Ectodermal cell (in vitro differentiated cells): ENCODE measurements at regions not wholly inside any gene's neighbourhood (a gene's known extent, or its start where the extent isn't known, plus 50 kb on each side); places are given as distances from the start of the nearest gene placed in this dataset.

Experiments
- H3K27ac ChIP-seq: 2 replicates; pipeline ENCODE4 v1.7.0; 2013; ENCODE audit warnings: mild to moderate bottlenecking, low read depth, low read length; ENCODE audit not compliant: insufficient read depth, poor library complexity, severe bottlenecking
- H3K27me3 ChIP-seq: 2 replicates; pipeline ENCODE4 v1.7.0; 2013; ENCODE audit warnings: mild to moderate bottlenecking, low read length; ENCODE audit not compliant: insufficient read depth, control insufficient read depth, poor library complexity, severe bottlenecking
- H3K36me3 ChIP-seq: one replicate; pipeline ENCODE4 v1.7.0; 2013; ENCODE audit warnings: low read length; ENCODE audit not compliant: control insufficient read depth, insufficient read depth
- H3K4me1 ChIP-seq: one replicate; pipeline ENCODE4 v1.7.0; 2013; ENCODE audit warnings: low read length; ENCODE audit not compliant: control insufficient read depth, insufficient read depth
- H3K4me3 ChIP-seq: 2 replicates; pipeline ENCODE4 v1.7.0; 2013; ENCODE audit warnings: low read depth, low read length, control low read depth; ENCODE audit not compliant: insufficient read depth
- H3K9me3 ChIP-seq: 2 replicates; pipeline ENCODE4 v1.7.0; 2013; ENCODE audit warnings: mild to moderate bottlenecking, low read length, moderate library complexity; ENCODE audit not compliant: control insufficient read depth
- WGBS, 2 experiments: methylation state at CpG; one replicate each; pipeline ENCODE4 v1.1.7; 2013; ENCODE audit warnings: missing lambda C conversion rate in 2 of 2; 5-methylcytosine and 5-hydroxymethylcytosine counted together

- no peaks in the 10 kb centered on the region for H3K27me3 ChIP-seq
- H3K4me1 ChIP-seq = no peaks in the 10 kb centered on the region
- no peaks in the 10 kb centered on the region for H3K36me3 ChIP-seq
- no peak overlapping the region for H3K4me3 ChIP-seq
- no peaks in the 10 kb centered on the region for H3K9me3 ChIP-seq
- 95% methylated on average over 1 of the region's 3 CpGs; no CpG with 5 or more reads in 1 of the 2 experiments for WGBS, 2 experiments
- no peak overlapping the region for H3K27ac ChIP-seq
Observed at GRCh38 chr11:79937676-79938334, 497.0 kb upstream of the TENM4 start.

DNA sequence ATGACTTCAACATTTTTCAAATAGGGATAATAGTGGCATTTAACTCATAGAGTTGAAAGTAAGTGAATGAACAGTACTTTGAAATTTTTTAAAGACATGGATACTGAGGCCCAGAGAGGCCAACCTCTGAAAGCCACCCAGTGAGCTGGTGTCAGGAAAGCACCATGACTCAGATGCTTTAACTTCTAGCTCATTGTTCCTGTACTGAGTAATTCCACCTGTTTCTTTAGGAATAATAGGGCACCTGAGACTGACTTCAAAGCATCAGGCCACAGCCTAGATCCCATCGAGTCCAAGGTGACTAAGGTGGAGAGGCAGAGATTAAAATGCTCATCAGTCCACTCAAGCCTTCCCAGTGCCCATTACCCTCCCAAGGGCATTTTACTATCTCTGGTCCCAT lies 491.8 kb upstream of the TENM4 start:
- Histone ChIP-seq H3K9me3 (no peaks in the 10 kb centered on the region), H3K4me1 (no peaks in the 10 kb centered on the region), H3K36me3 (no peaks in the 10 kb centered on the region), H3K27ac (no peak overlapping the region), H3K4me3 (no peak overlapping the region), H3K27me3 (no peaks in the 10 kb centered on the region)
- WGBS, 2 experiments = 85 to 100% methylated on average over 1 of the region's 1 CpG

- whole genome bisulfite sequencing, 2 experiments = 71 to 88% methylated on average over 1 of the region's 1 CpG
- Histone ChIP-seq H3K27me3 (no peaks in the 10 kb centered on the region), H3K36me3 (no peaks in the 10 kb centered on the region), H3K4me1 (no peaks in the 10 kb centered on the region), H3K4me3 (no peak overlapping the region), H3K27ac (no peak overlapping the region), H3K9me3 (no peaks in the 10 kb centered on the region)
Observed at GRCh38 chr11:79931692-79932091, 490.9 kb upstream of the TENM4 start.

GRCh38 chr11:79926707-79927106 lies 485.9 kb upstream of the TENM4 start:
- H3K4me1 ChIP-seq = no peaks in the 10 kb centered on the region
- WGBS, 2 experiments = 93 to 98% methylated on average over 2 of the region's 2 CpGs
- no peak overlapping the region for H3K4me3 ChIP-seq
- no peaks in the 10 kb centered on the region for H3K36me3 ChIP-seq
- no peaks in the 10 kb centered on the region for H3K27me3 ChIP-seq
- H3K9me3 ChIP-seq = no peaks in the 10 kb centered on the region
- no peak overlapping the region for H3K27ac ChIP-seq

- Histone ChIP-seq H3K4me1 (no peaks in the 10 kb centered on the region), H3K4me3 (no peak overlapping the region), H3K27me3 (no peaks in the 10 kb centered on the region), H3K36me3 (no peaks in the 10 kb centered on the region), H3K9me3 (no peaks in the 10 kb centered on the region), H3K27ac (no peak overlapping the region)
- 86 to 95% methylated on average over 3 of the region's 3 CpGs for WGBS, 2 experiments
Observed at GRCh38 chr11:79925570-79925969, 484.7 kb upstream of the TENM4 start.

DNA sequence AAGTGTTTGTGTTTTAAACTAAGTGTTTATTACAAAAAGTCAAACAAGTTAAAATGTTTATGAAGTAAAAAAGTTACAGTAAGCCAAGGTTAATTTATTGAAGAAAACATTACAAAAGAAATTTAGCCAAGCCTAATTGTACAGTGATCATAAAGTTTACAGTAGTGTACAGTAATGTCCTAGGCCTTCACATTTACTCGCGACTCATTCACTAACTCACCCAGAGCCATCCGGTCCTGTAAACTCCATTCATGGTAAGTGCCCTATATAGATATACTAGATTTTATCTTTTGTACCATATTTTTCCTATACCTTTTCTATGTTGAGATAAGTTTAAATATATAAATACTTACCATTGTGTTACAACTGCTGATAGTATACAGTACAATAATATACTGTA lies 481.8 kb upstream of the TENM4 start:
- no peak overlapping the region for H3K27ac ChIP-seq
- no peaks in the 10 kb centered on the region for H3K9me3 ChIP-seq
- 92% methylated on average over 2 of the region's 3 CpGs; no CpG with 5 or more reads in 1 of the 2 experiments for WGBS, 2 experiments
- H3K27me3 ChIP-seq = no peaks in the 10 kb centered on the region
- no peaks in the 10 kb centered on the region for H3K36me3 ChIP-seq
- no peaks in the 10 kb centered on the region for H3K4me1 ChIP-seq
- H3K4me3 ChIP-seq = no peak overlapping the region

- Histone ChIP-seq H3K4me3 (no peak overlapping the region), H3K4me1 (no peaks in the 10 kb centered on the region), H3K27ac (no peak overlapping the region), H3K27me3 (no peaks in the 10 kb centered on the region), H3K9me3 (no peaks in the 10 kb centered on the region), H3K36me3 (no peaks in the 10 kb centered on the region)
- WGBS, 2 experiments = 100% methylated on average over 1 of the region's 1 CpG
Observed at GRCh38 chr11:79920480-79920879, 479.6 kb upstream of the TENM4 start.

DNA sequence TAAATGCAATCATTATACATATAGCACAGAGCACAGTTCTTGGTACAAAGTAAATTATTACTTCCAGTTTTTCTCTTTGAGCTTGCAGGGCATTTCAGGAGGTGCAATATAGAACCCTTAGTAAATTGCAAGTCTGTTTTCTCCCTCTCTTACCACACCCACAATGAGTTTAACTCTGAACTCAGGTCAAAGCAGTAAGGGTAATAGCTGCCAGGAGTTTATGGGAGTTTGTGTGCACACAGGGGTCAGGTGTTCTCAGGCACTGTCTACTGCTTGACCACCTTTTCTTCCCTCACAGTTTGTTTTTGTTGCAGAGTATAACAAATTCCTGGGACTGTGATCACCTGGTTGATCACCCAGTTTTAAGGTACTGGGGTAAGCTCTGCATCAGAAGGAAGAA lies 478.5 kb upstream of the TENM4 start:
- H3K4me1 ChIP-seq = no peaks in the 10 kb centered on the region
- no peak overlapping the region for H3K4me3 ChIP-seq
- no peaks in the 10 kb centered on the region for H3K36me3 ChIP-seq
- H3K27me3 ChIP-seq = no peaks in the 10 kb centered on the region
- no peaks in the 10 kb centered on the region for H3K9me3 ChIP-seq
- H3K27ac ChIP-seq = no peak overlapping the region

DNA sequence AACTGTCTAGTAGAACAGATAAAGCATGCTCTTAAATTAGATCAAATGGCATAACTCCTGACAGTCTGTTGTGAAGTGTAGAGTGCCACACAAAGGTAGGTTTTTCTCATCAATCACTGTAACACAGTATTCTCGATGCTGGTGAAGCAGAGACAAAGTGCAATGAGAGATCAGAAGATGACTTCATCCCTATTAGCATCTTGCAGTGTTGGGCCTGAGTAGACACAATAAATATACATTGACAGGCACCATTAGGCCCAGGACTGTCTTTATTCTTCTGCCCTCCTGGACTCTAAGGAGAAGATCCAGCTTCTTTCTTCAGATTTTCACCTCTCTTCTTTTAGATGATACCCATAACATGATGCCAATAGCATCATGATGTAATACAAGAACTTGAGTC lies 478.0 kb upstream of the TENM4 start:
- Histone ChIP-seq H3K9me3 (no peaks in the 10 kb centered on the region), H3K4me3 (no peak overlapping the region), H3K4me1 (no peaks in the 10 kb centered on the region), H3K27ac (no peak overlapping the region), H3K36me3 (no peaks in the 10 kb centered on the region), H3K27me3 (no peaks in the 10 kb centered on the region)
- WGBS, 2 experiments = 88 to 93% methylated on average over 1 of the region's 1 CpG

DNA sequence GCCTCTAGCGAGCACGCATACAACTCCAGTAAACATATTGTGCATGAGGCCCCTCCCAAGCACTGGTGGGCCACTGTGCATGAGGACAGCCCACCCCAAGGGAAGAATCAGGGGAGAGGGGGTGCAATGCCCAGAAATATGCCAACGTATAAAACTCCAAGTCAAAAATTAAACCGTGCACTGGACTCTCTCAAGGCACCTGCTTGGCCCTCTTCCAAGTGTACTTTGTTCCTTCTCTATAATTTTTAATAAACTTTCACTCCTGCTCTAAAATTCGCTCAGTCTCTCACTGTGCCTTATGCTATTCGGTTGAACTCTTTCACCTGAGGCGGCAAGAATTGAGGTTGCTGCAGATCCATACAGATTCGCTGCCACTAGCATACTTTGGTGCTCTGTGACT lies 465.3 kb upstream of the TENM4 start:
- Histone ChIP-seq H3K27me3 (no peaks in the 10 kb centered on the region), H3K4me1 (no peaks in the 10 kb centered on the region), H3K4me3 (no peak overlapping the region), H3K36me3 (no peaks in the 10 kb centered on the region), H3K27ac (no peak overlapping the region), H3K9me3 (no peaks in the 10 kb centered on the region)
- 92 to 94% methylated on average over 8 of the region's 8 CpGs for WGBS, 2 experiments

- WGBS, 2 experiments = 92 to 96% methylated on average over 1 to 2 of the region's 2 CpGs
- no peak overlapping the region for H3K4me3 ChIP-seq
Observed at GRCh38 chr11:79902493-79902892, 461.7 kb upstream of the TENM4 start.

More at GRCh38 chr11:79902493-79902892, 461.7 kb upstream of the TENM4 start:
- H3K27ac ChIP-seq = no peak overlapping the region
- H3K27me3 ChIP-seq = no peaks in the 10 kb centered on the region
- no peaks in the 10 kb centered on the region for H3K36me3 ChIP-seq
- H3K4me1 ChIP-seq = no peaks in the 10 kb centered on the region
- H3K9me3 ChIP-seq = no peaks in the 10 kb centered on the region
